Liver (tissue), 8 donors: ENCODE measurements at regions not wholly inside any gene's neighbourhood (a gene's known extent, or its start where the extent isn't known, plus 50 kb on each side); places are given as distances from the start of the nearest gene placed in this dataset.

Experiments used
- DNase-seq: peaks from one replicate; pipeline ENCODE4 v3.0.0-alpha.2; 2017; ENCODE audit warnings: low spot score
- H3K27ac ChIP-seq, 2 donors: one replicate each; pipeline ENCODE4 v1.7.0; 2013; ENCODE audit warnings: inconsistent platforms in 2 of 2, low read length in 2 of 2, control low read depth in 1 of 2, low read depth in 1 of 2, mild to moderate bottlenecking in 1 of 2
- H3K27me3 ChIP-seq, 4 donors: one replicate each; pipeline versions ENCODE4 v1.6.1 to v1.7.0; 2013; ENCODE audit warnings: low read length in 3 of 4, inconsistent platforms in 1 of 4, mild to moderate bottlenecking in 1 of 4, moderate library complexity in 1 of 4; ENCODE audit not compliant: control insufficient read depth in 4 of 4, insufficient read depth in 4 of 4
- H3K36me3 ChIP-seq, 4 donors: one replicate each; pipeline versions ENCODE4 v1.6.1 to v1.7.0; 2013; ENCODE audit warnings: low read length in 3 of 4, mild to moderate bottlenecking in 3 of 4, low read depth in 1 of 4, moderate library complexity in 1 of 4; ENCODE audit not compliant: control insufficient read depth in 4 of 4, insufficient read depth in 3 of 4
- H3K4me1 ChIP-seq, 4 donors: one replicate each; pipeline versions ENCODE4 v1.6.1 to v1.7.0; 2013; ENCODE audit warnings: low read length in 3 of 4, mild to moderate bottlenecking in 3 of 4, moderate library complexity in 1 of 4; ENCODE audit not compliant: control insufficient read depth in 4 of 4, insufficient read depth in 4 of 4
- H3K4me3 ChIP-seq, 3 donors: one replicate each; pipeline versions ENCODE4 v1.6.1 to v1.7.0; 2013; ENCODE audit warnings: low read length in 3 of 3, control low read depth in 1 of 3, low read depth in 1 of 3, mild to moderate bottlenecking in 1 of 3
- H3K9ac ChIP-seq, 2 donors: one replicate each; pipeline ENCODE4 v1.7.0; 2013; ENCODE audit warnings: low read length in 2 of 2, mild to moderate bottlenecking in 2 of 2, moderate library complexity in 2 of 2, control low read depth in 1 of 2, low read depth in 1 of 2
- H3K9me3 ChIP-seq, 4 donors: one replicate each; pipeline versions ENCODE4 v1.6.1 to v1.7.0; 2013; ENCODE audit warnings: low read length in 3 of 4; ENCODE audit not compliant: control insufficient read depth in 4 of 4
- ATF3 ChIP-seq: IDR thresholded peaks from 2 replicates; pipeline ENCODE4 v1.6.1; 2016; ENCODE audit warnings: antibody characterized with exemption
- CTCF ChIP-seq: fragments of 150-350 bp; IDR thresholded peaks from 2 replicates; pipeline ENCODE4 v1.5.1; 2017; ENCODE audit warnings: improper control_type of control experiment, low read depth, low read length; ENCODE audit not compliant: missing input control
- EGR1 ChIP-seq, 2 donors: IDR thresholded peaks; 2 replicates each; pipeline ENCODE4 v1.6.1; 2016 to 2018; ENCODE audit warnings: antibody characterized with exemption in 2 of 2, low read depth in 2 of 2
- FOXA2 ChIP-seq: IDR thresholded peaks from 2 replicates; pipeline ENCODE4 v1.6.1; 2016; ENCODE audit warnings: antibody characterized with exemption
- GABPA ChIP-seq, 2 donors: IDR thresholded peaks in 1 of 2; conservative IDR thresholded peaks in 1 of 2; 2 replicates each; pipeline ENCODE4 v1.6.1; 2016; ENCODE audit warnings: antibody characterized with exemption in 2 of 2, mild to moderate bottlenecking in 1 of 2, moderate library complexity in 1 of 2
- JUND ChIP-seq, 2 donors: IDR thresholded peaks; 2 replicates each; pipeline ENCODE4 v1.6.1; 2016; ENCODE audit warnings: antibody characterized with exemption in 2 of 2
- NR2F2 ChIP-seq: IDR thresholded peaks from 2 replicates; pipeline ENCODE4 v1.6.1; 2016; ENCODE audit warnings: antibody characterized with exemption
- RAD21 ChIP-seq, 2 donors: IDR thresholded peaks; 2 replicates each; pipeline ENCODE4 v1.6.1; 2016; ENCODE audit warnings: antibody characterized with exemption in 2 of 2, mild to moderate bottlenecking in 2 of 2
- RXRA ChIP-seq, 2 donors: IDR thresholded peaks; 2 replicates each; pipeline ENCODE4 v1.6.1; 2017 to 2018; ENCODE audit warnings: antibody characterized with exemption in 2 of 2, mild to moderate bottlenecking in 1 of 2
- SP1 ChIP-seq: IDR thresholded peaks from 2 replicates; pipeline ENCODE4 v1.6.1; 2018; ENCODE audit warnings: antibody characterized with exemption, mild to moderate bottlenecking
- TAF1 ChIP-seq: conservative IDR thresholded peaks from 2 replicates; pipeline ENCODE4 v1.6.1; 2016; ENCODE audit warnings: antibody characterized with exemption, mild to moderate bottlenecking
- YY1 ChIP-seq: IDR thresholded peaks from 2 replicates; pipeline ENCODE4 v1.6.1; 2016; ENCODE audit warnings: antibody characterized with exemption, mild to moderate bottlenecking
- WGBS: extraction: QIAGEN DNeasy Blood & Tissue Kit; methylation state at CpG from one replicate; pipeline ENCODE4 v1.1.7; 2013; 5-methylcytosine and 5-hydroxymethylcytosine counted together
- TF ChIP-seq, protein P1 (sequence below): IDR thresholded peaks from 2 replicates; pipeline ENCODE4 v1.6.1; 2016; ENCODE audit warnings: antibody characterized with exemption
- TF ChIP-seq, protein P2 (sequence below): IDR thresholded peaks from 2 replicates; pipeline ENCODE4 v1.6.1; 2016; ENCODE audit warnings: antibody characterized with exemption
- donor health status: healthy.
- donor health status: healthy.
- donor health status: healthy.
- donor health status: healthy.
- donor health status: healthy.

DNA sequence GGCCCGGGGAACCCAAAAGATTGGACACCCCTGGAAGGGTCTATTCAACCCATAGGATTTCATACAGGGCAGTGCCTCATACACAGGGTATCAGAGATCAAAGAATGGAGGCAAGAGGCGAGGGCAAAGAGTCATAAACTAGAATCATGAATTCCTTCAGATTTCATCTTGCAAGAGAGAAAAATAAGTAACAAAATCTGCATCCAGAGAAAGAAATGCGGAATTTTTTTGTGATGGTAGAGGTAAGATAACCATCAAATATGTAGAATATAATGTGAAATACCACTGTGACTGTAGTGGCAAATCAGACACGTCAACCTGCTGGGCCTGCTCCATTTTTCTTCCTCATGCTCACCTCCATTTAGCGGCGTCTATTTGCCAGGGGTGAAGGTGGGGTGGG, 143.6 kb downstream of the SNX18 start:
- WGBS: 97% methylated on average over 6 of the region's 6 CpGs
- Histone ChIP-seq H3K9ac (no peak overlapping the region), H3K4me1 (peaks cover 0 to 3% (median 0%) of the 10 kb centered on the region in 4 donors), H3K27me3 (no peaks in the 10 kb centered on the region), H3K27ac (no peak overlapping the region), H3K9me3 (no peaks in the 10 kb centered on the region), H3K4me3 (no peak overlapping the region), H3K36me3 (no peaks in the 10 kb centered on the region)
- TF ChIP-seq GABPA (IDR thresholded peaks at IDR 0.05 in 1 of 2, conservative IDR thresholded peaks at IDR 0.05 in 1 of 2): no peak
- no peak for TF ChIP-seq JUND (IDR thresholded peaks at IDR 0.05)
- no peak for TF ChIP-seq CTCF
- TF ChIP-seq YY1: no peak
- TF ChIP-seq, protein P1, sequence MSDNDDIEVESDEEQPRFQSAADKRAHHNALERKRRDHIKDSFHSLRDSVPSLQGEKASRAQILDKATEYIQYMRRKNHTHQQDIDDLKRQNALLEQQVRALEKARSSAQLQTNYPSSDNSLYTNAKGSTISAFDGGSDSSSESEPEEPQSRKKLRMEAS: no peak
- no peak for DNase-seq

DNA sequence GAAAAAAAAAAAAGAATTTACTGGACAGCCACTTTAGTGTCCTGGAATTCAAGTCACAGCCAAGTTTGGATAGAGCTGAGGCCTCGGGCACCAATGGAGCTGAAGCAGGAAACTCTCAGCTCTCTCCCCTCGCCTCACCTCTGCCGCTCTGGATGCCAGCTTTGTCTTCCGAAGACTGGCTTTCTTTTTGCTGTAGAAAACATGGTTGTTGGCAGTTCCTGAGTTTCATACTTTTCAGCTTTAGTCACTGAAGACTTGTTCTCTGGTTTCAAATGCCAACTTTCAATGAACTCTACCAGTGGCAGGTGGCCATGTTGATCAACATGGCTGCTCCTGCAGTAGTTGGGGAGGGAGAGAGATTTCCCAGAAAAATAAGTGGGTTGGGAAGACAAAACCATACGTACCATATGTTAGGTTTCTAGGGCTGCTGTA, 142.2 kb downstream of the SNX18 start:
- TF ChIP-seq EGR1 (IDR thresholded peaks at IDR 0.05; ENCODE audit: low read depth in 2 of 2) (no peak), TAF1 (no peak), NR2F2 (no peak), JUND (IDR thresholded peaks at IDR 0.05) (no peak), RAD21 (IDR thresholded peaks at IDR 0.05) (no peak), SP1 (no peak), YY1 (no peak), CTCF (no peak)
- TF ChIP-seq, protein P1: no peak
- no peak overlapping the region for H3K27ac ChIP-seq
- DNase-seq: no peak
- H3K36me3 ChIP-seq: no peaks in the 10 kb centered on the region
- no peaks in the 10 kb centered on the region for H3K27me3 ChIP-seq
- 91% methylated on average over 5 of the region's 5 CpGs for WGBS
- no peak overlapping the region for H3K4me3 ChIP-seq
- H3K9ac ChIP-seq: no peak overlapping the region
- H3K4me1 ChIP-seq: peaks cover 0 to 3% (median 0%) of the 10 kb centered on the region in 4 donors
- H3K9me3 ChIP-seq: no peaks in the 10 kb centered on the region

DNA sequence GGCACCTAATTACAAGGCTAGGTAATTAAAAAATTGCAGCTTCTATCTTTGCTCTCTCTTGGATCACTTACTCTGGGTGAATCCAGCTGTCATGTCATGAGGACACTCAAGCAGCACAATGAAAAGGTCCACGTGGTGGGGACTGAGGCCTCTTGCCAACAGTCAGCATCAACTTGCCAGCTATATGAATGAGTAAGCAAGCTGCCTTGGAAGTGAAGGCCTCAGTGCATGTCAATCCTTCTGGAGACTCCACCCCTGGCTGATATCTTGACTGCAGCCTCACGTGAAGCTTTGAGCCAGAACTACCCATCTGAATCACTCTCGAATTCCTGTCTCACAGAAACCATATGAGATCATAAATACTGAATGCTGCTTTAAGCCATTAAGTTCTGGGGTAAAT, 140.5 kb downstream of the SNX18 start:
- DNase-seq: no peak

More for the DNA sequence above, 140.5 kb downstream of the SNX18 start:
- TF ChIP-seq RXRA (IDR thresholded peaks at IDR 0.05) (no peak), JUND (IDR thresholded peaks at IDR 0.05) (no peak), ATF3 (no peak), SP1 (no peak), FOXA2 (no peak), NR2F2 (no peak)
- TF ChIP-seq, protein P2, sequence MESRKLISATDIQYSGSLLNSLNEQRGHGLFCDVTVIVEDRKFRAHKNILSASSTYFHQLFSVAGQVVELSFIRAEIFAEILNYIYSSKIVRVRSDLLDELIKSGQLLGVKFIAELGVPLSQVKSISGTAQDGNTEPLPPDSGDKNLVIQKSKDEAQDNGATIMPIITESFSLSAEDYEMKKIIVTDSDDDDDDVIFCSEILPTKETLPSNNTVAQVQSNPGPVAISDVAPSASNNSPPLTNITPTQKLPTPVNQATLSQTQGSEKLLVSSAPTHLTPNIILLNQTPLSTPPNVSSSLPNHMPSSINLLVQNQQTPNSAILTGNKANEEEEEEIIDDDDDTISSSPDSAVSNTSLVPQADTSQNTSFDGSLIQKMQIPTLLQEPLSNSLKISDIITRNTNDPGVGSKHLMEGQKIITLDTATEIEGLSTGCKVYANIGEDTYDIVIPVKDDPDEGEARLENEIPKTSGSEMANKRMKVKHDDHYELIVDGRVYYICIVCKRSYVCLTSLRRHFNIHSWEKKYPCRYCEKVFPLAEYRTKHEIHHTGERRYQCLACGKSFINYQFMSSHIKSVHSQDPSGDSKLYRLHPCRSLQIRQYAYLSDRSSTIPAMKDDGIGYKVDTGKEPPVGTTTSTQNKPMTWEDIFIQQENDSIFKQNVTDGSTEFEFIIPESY: no peak
- Histone ChIP-seq H3K4me1 (no peaks in the 10 kb centered on the region), H3K4me3 (no peak overlapping the region), H3K9me3 (no peaks in the 10 kb centered on the region), H3K27ac (no peak overlapping the region), H3K36me3 (no peaks in the 10 kb centered on the region), H3K27me3 (no peaks in the 10 kb centered on the region), H3K9ac (no peak overlapping the region)
- WGBS: 90% methylated on average over 3 of the region's 3 CpGs
